HG02981 (cell line): ENCODE measurements at regions not wholly inside any gene's neighbourhood (a gene's known extent, or its start where the extent isn't known, plus 50 kb on each side); places are given as distances from the start of the nearest gene placed in this dataset.

ENCODE experiments used
- ATAC-seq: cut with Tn5 transposase; IDR thresholded peaks from one replicate; pipeline ENCODE4 v1.9.1; 2021; ENCODE audit warnings: mild to moderate bottlenecking, moderate library complexity; ENCODE audit not compliant: unreplicated experiment

- no peak for ATAC-seq
These were observed 262.9 kb downstream of the TDRD15 start for GRCh38 chr2:21386666-21387065.

- ATAC-seq, result no peak
These were observed 268.9 kb downstream of the TDRD15 start for GRCh38 chr2:21392649-21393048.

GRCh38 chr2:21393173-21393572 is 269.4 kb downstream of the TDRD15 start:
- ATAC-seq, result no peak

- no peak for ATAC-seq
These were observed 271.6 kb downstream of the TDRD15 start for GRCh38 chr2:21395366-21395765.

- ATAC-seq, result no peak
These were observed 272.5 kb downstream of the TDRD15 start for GRCh38 chr2:21396252-21396651.

GRCh38 chr2:21401022-21401698 is 277.4 kb downstream of the TDRD15 start:
- ATAC-seq, result no peak

- ATAC-seq, result no peak
These were observed 280.4 kb downstream of the TDRD15 start for GRCh38 chr2:21404137-21404536.

- ATAC-seq, result no peak
These were observed 281.3 kb downstream of the TDRD15 start for GRCh38 chr2:21404827-21405625.

GRCh38 chr2:21406386-21406785 is 282.6 kb downstream of the TDRD15 start:
- no peak for ATAC-seq

GRCh38 chr2:21406911-21407310 is 283.1 kb downstream of the TDRD15 start:
- no peak for ATAC-seq

- ATAC-seq, result no peak
These were observed 284.1 kb downstream of the TDRD15 start for GRCh38 chr2:21407851-21408250.

GRCh38 chr2:21411741-21412140 is 288.0 kb downstream of the TDRD15 start:
- no peak for ATAC-seq

- ATAC-seq, result no peak
These were observed 289.2 kb downstream of the TDRD15 start for GRCh38 chr2:21412944-21413443.

- ATAC-seq, result no peak
These were observed 291.5 kb downstream of the TDRD15 start for GRCh38 chr2:21415234-21415633.

- no peak for ATAC-seq
These were observed 292.5 kb downstream of the TDRD15 start for GRCh38 chr2:21416226-21416625.

- no peak for ATAC-seq
These were observed 294.7 kb downstream of the TDRD15 start for GRCh38 chr2:21418456-21418855.

GRCh38 chr2:21420553-21421335 is 297.0 kb downstream of the TDRD15 start:
- no peak for ATAC-seq

GRCh38 chr2:21422050-21422449 is 298.3 kb downstream of the TDRD15 start:
- ATAC-seq, result peak; percentile 62

- ATAC-seq, result no peak
These were observed 299.2 kb downstream of the TDRD15 start for GRCh38 chr2:21422724-21423522.

GRCh38 chr2:21423854-21424253 is 300.1 kb downstream of the TDRD15 start:
- ATAC-seq, result no peak

GRCh38 chr2:21424375-21424774 is 300.6 kb downstream of the TDRD15 start:
- no peak for ATAC-seq
